ENCODE measurements at regions not wholly inside any gene's neighbourhood (a gene's known extent, or its start where the extent isn't known, plus 50 kb on each side); places are given as distances from the start of the nearest gene placed in this dataset.
A peak's percentile ranks its signal among the peaks of the same experiment; 100 is the strongest.

GRCh38 chr15:87732976-87733375 is 523.6 kb downstream of the NTRK3 start:
- intact Hi-C loops (cut with DNase I) = no loop called here

GRCh38 chr15:87731630-87732029 is 524.9 kb downstream of the NTRK3 start:
- intact Hi-C loops (cut with DNase I) = no loop called here
- DNase-seq = no peak

More at GRCh38 chr15:87732976-87733375, 523.6 kb downstream of the NTRK3 start:
- no peak for DNase-seq

- intact Hi-C loops (cut with DNase I) = no loop called here
- DNase-seq = no peak
Observed at GRCh38 chr15:87730706-87731105, 525.8 kb downstream of the NTRK3 start.

DNA sequence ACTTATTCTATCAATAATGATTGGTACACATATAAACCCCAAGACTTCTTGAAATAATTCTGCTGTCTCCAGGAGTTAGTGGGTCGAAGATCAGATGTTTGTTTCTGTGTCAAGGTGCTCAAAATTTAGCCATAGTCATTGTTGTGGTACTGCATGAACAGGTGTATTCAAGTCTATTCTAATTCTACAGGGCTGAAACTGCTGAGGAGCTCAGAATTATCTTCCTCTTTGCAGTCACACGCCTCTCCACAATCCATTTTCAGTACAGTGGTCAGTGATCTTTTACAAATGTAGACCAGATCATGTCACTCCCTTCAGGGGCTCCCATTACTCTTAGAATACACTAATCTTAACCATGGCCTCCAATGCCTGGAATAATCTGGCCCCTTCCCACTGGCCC is 527.5 kb downstream of the NTRK3 start:
- no peak for DNase-seq
- intact Hi-C loops (cut with DNase I) = no loop called here

GRCh38 chr15:87727073-87727472 is 529.5 kb downstream of the NTRK3 start:
- intact Hi-C loops (cut with DNase I) = no loop called here
- DNase-seq = no peak

GRCh38 chr15:87724330-87724729 is 532.2 kb downstream of the NTRK3 start:
- no peak for DNase-seq
- intact Hi-C loops (cut with DNase I) = no loop called here

DNA sequence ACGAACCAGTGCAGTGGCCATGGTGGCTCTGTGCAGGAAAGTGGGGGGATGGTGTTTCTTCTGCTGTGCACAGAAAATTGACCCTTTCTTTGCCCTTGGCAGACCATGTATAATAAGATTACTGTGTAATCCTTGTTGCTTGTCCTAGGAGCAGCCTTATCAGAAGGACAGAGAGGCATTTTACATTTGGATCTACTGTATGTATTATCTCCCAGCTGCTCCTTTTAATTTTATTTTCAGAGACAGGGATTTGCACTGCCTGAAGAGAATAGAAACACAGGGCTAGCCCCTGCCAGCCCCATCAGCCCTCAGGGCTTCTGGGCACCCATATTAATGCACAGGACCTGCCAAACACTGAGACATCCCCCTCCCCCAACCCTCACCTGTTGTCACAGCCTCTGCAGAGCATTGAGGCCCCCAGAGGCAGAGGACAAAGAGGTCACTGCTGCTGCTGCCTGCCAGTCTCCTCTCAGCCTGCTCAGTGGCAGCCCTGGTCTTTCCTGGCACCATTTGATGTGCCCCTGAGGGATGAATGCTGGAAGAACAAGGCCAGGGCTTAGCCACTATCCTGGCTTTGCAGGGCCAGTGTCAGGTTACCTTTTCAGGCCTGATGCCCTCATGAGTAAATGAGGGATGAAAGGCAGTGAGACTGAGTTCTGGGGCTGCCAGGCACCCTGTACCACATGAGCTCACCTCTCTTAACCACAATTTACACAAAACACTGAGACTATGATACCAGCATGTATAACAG is 533.4 kb downstream of the NTRK3 start:
- intact Hi-C loops (cut with DNase I) = no loop called here
- DNase-seq = no peak

GRCh38 chr15:87720235-87720634 is 536.3 kb downstream of the NTRK3 start:
- intact Hi-C loops (cut with DNase I) = no loop called here
- DNase-seq = no peak

DNA sequence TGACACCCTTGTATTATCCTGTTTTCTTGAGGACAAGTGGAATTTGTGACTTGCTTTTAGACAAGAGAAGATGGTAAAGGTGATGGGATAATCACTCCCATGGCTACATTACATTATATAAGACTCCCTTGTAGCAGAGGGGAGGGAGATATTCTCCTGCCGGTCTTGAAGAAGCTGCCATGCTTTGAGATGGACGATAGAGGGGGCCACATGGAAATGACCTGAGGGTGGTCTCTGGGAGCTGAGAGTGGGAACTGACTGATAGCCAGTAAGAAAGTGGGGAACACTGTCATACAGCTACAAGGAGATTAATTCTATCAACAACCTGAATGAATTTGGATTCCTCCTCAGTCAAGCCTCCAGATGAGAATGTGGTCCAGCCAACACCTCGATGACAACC is 540.1 kb downstream of the NTRK3 start:
- DNase-seq = no peak
- intact Hi-C loops (cut with DNase I) = no loop called here

DNA sequence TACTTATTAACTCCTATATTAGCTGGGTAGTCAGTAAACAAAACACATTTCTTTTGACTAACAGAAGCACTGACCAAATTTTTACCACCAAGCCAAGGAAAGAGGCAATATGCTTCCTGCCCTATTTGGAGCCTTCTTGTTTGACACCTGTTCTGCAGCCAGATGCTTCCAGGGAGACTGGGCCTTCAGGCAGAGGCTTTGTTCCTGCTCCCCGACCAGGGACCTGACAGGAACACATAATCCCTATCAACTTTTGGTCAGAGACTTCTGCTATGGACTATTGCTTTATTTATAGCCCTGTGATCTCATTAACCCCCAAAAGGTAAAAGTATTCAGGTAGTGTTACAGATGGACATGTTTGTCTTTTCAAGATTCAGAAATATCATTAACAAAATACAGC is 541.3 kb downstream of the NTRK3 start:
- intact Hi-C loops (cut with DNase I) = no loop called here
- DNase-seq = no peak

DNA sequence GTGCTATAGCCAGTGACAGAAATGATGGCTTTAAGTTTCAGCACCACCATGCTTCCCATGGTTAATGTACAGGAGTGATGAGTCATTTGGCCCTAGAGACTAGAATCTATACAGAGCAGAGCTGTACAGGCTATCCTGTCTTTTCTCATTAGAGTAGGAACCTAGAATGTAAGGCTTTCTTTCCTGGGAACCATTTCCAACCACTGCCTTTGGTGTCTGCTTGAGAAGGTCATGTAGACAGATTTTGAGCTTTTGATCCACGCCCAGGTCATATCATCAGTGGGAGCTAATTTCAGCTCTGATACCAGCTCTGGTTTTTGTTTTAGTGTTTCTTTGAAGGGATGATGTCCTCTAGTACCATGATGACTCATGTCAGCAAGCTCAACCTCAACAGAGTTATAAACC is 543.1 kb downstream of the NTRK3 start:
- intact Hi-C loops (cut with DNase I) = no loop called here
- no peak for DNase-seq

- DNase-seq = no peak
- intact Hi-C loops (cut with DNase I) = no loop called here
Observed at GRCh38 chr15:87712211-87712610, 544.3 kb downstream of the NTRK3 start.

- no peak for DNase-seq
- intact Hi-C loops (cut with DNase I) = no loop called here
Observed at GRCh38 chr15:87711026-87711425, 545.5 kb downstream of the NTRK3 start.

- intact Hi-C loops (cut with DNase I) = no loop called here
- no peak for DNase-seq
Observed at GRCh38 chr15:87710406-87710805, 546.1 kb downstream of the NTRK3 start.

DNA sequence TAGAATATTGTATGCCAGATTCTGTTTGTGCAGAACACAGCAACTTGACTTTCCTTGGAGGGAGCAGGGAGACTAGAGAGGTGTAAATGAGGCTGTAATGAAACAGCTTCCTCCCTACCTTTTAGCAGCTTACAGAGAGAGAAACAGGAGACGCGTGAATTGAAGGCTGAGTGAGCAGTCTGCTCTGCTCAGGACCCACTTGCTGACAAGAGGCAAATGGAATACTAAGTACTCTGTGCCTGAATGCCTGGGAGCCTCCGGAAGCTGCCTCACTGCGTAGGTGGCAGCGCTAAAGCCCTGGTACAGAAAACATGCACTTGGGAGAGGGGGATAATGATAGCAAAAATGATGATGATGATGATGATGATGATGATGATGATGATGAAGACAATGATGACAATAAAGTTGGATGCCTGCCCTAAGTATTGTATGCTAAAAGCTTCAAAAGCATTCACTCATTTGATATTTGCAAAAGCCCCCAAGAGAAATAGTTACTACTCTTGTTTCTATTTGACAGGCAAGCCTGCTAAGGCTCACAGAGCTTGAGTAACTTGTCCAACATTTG is 548.9 kb downstream of the NTRK3 start:
- DNase-seq = peak in 26 of 42 donors; percentile 1 to 63 (median 17)
- intact Hi-C loops (cut with DNase I) = no loop called here

DNA sequence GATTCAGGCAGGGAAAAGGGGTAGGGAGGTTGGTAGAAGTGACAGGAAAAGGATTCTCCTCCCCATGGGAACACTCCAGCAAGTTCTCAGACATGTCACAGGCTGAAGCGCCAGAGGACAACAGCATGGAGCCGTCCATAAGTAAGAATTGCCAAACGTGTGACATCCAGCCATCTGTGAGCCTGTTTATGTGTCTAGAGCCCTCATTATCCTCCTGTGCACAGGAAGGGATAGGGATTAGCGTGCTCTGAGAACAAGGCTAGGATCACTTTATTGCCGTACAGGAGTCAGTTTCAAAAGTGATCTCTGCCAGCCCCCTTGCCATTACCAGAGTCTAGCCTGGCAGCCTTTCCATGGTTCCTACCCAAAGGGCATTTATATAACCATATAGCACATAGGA is 549.5 kb downstream of the NTRK3 start:
- intact Hi-C loops (cut with DNase I) = no loop called here
- DNase-seq = no peak

- DNase-seq = no peak
- intact Hi-C loops (cut with DNase I) = no loop called here
Observed at GRCh38 chr15:87706001-87706400, 550.5 kb downstream of the NTRK3 start.

GRCh38 chr15:87704276-87704675 is 552.3 kb downstream of the NTRK3 start:
- no peak for DNase-seq
- intact Hi-C loops (cut with DNase I) = no loop called here

DNA sequence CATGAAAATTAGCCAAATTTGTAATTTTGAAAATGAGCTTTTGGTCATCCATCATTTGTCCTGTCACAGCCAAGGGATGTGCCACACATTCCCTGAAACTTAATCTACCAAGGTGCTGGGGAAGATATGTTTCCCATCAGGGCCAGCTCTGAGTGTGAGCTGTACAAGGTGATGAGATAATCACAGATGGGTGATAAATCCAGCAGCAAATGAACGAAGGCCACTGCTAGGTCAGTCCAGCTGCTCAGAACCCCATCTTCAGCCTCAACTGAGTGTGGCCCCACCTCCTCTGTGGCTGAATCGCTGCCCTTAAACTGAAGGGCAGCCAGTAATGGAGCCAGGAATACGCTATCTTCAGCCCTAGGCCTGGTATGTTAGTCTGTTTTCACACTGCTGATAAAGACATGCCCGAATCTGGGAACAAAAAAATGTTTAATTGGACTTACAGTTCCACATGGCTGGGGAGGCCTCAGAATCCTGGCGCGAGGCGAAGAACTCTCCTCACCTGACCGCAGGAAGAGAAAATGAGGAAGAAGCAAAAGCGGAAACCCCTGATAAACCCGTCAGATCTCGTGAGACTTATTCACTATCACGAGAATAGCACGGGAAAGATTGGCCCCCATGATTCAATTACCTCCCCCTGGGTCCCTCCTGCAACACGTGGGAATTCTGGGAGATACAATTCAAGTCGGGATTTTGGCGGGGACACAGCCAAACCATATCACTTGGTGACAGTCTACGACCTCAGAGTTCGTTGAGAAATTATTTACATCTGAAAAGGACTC is 553.0 kb downstream of the NTRK3 start:
- intact Hi-C loops (cut with DNase I) = no loop called here
- no peak for DNase-seq

DNA sequence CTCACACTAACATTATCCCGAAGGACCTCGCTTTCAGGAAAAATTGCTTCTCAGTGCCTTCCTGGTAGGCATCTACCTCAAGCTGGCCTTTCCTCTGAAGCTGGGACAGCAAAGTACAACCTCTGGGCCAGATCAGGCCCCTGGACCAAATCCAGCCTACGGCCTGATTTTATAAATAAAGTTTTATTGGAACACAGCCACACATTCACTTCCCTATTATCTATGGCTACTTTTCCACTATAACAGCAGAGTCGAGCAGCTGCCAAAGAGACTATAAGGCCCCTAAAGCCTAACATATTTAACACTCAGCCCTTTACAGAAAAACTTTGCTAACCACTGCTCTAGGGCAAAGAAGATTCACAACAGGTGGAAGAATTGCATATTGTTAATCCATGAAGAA is 554.3 kb downstream of the NTRK3 start:
- intact Hi-C loops (cut with DNase I) = no loop called here
- no peak for DNase-seq

All from head of caudate nucleus (tissue), 42 donors.